ENCODE measurements at regions not wholly inside any gene's neighbourhood (a gene's known extent, or its start where the extent isn't known, plus 50 kb on each side); places are given as distances from the start of the nearest gene placed in this dataset.

DNA sequence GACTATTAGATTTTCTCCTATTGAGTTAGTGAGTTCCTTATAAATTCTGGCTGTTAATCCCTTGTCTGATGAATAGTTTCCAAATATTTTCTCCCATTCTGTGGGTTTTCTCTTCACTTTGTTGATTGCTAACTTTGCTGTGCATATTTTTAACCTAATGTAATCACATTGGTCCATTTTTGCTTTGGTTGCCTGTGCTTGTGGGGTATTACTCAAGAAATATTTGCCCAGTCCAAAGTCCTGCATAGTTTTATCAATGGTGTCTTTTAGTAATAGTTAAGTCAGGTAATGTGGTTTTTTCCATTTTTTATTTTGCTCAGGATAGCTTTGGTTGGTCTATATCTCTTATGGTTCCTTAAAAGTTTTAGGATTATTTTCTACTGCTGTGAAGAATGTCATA, 490.3 kb downstream of the ARAP2 start:
- H3K27ac ChIP-seq, result no peak overlapping the region
- H3K9me3 ChIP-seq (ENCODE audit: low read depth), result no peaks in the 10 kb centered on the region
- TF ChIP-seq, protein P1, sequence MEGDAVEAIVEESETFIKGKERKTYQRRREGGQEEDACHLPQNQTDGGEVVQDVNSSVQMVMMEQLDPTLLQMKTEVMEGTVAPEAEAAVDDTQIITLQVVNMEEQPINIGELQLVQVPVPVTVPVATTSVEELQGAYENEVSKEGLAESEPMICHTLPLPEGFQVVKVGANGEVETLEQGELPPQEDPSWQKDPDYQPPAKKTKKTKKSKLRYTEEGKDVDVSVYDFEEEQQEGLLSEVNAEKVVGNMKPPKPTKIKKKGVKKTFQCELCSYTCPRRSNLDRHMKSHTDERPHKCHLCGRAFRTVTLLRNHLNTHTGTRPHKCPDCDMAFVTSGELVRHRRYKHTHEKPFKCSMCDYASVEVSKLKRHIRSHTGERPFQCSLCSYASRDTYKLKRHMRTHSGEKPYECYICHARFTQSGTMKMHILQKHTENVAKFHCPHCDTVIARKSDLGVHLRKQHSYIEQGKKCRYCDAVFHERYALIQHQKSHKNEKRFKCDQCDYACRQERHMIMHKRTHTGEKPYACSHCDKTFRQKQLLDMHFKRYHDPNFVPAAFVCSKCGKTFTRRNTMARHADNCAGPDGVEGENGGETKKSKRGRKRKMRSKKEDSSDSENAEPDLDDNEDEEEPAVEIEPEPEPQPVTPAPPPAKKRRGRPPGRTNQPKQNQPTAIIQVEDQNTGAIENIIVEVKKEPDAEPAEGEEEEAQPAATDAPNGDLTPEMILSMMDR (IDR thresholded peaks at IDR 0.05; ENCODE audit: low read depth, low read length), result no peak
- H3K4me1 ChIP-seq (ENCODE audit: low read depth), result no peaks in the 10 kb centered on the region
- H3K36me3 ChIP-seq, result no peaks in the 10 kb centered on the region
- H3K27me3 ChIP-seq, result no peaks in the 10 kb centered on the region
- H3K4me3 ChIP-seq, result no peak overlapping the region
- DNase-seq (ENCODE audit: low read depth in 1 of 2, low spot score in 1 of 2), result no peak

DNA sequence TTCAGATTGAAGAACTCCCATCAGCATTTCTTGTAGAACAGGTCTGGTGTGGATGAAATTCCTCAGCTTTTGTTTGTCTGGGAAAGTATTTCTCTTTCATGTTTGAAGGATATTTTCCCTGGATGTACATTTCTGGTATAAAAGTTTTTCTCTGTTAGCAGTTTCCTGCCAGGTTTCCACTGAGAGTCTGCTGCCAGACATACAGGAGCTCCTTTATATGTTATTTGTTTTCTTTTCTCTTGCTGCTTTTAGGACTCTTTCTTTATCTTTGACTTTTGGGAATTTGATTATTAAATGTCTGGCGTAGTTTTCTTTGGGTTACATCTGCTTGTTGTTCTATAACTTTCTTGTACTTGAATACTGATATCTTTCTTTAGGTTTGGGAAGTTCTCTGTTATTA, 486.5 kb downstream of the ARAP2 start:
- DNase-seq (ENCODE audit: low read depth in 1 of 2, low spot score in 1 of 2), result no peak

DNA sequence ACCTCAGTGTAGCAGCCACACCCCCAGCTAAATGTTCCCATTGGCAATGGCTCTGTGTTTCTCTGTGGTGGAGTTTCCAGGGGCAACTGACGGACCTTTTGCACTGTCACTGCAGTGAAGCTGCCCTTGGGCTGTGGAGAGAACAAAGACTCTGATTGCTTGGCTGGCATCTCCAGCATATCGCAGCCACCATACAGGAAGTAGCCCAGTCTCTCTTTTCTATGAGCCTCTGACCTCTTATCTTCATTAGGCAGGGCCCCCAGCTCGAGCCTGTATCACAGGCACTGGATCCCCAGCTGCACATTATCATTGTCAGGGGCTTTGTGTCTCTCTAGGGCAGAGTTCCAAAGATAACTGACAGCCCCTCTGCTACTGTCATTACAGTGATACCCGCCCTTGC, 483.5 kb downstream of the ARAP2 start:
- no peak for DNase-seq (ENCODE audit: low read depth in 1 of 2, low spot score in 1 of 2)
- H3K9me3 ChIP-seq (ENCODE audit: low read depth), result no peaks in the 10 kb centered on the region

More for the DNA sequence above, 486.5 kb downstream of the ARAP2 start:
- Histone ChIP-seq H3K4me1 (ENCODE audit: low read depth) (no peaks in the 10 kb centered on the region), H3K27ac (no peak overlapping the region), H3K9me3 (ENCODE audit: low read depth) (no peaks in the 10 kb centered on the region), H3K36me3 (no peaks in the 10 kb centered on the region), H3K27me3 (no peaks in the 10 kb centered on the region), H3K4me3 (no peak overlapping the region)
- TF ChIP-seq, protein P1 (IDR thresholded peaks at IDR 0.05; ENCODE audit: low read depth, low read length), result no peak

DNA sequence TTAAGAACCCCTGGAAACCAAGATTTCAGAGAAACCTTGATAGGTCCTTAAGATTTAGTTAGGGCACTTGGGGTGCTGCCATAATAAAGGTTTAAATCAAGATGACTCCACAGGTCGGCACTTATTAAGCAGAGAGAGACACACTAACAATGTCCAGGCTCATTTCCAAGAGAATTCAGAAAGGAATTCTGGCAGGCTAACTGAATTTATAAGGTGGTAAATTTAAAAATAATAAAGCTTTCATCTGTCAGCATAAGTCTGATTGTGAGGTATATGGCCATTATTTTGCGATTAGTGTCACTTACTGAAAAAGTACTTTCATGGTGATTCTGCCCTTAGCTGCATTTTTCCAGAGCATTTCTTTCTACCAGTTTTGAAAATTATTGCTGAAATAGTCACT, 472.7 kb downstream of the ARAP2 start:
- no peaks in the 10 kb centered on the region for H3K36me3 ChIP-seq
- TF ChIP-seq, protein P1 (IDR thresholded peaks at IDR 0.05; ENCODE audit: low read depth, low read length), result no peak
- H3K4me1 ChIP-seq (ENCODE audit: low read depth), result no peaks in the 10 kb centered on the region
- H3K4me3 ChIP-seq, result no peak overlapping the region
- H3K27ac ChIP-seq, result no peak overlapping the region
- DNase-seq (ENCODE audit: low read depth in 1 of 2, low spot score in 1 of 2), result no peak
- H3K9me3 ChIP-seq (ENCODE audit: low read depth), result no peaks in the 10 kb centered on the region
- no peaks in the 10 kb centered on the region for H3K27me3 ChIP-seq

More for the DNA sequence above, 483.5 kb downstream of the ARAP2 start:
- no peaks in the 10 kb centered on the region for H3K36me3 ChIP-seq
- H3K4me1 ChIP-seq (ENCODE audit: low read depth), result no peaks in the 10 kb centered on the region
- H3K4me3 ChIP-seq, result no peak overlapping the region
- H3K27me3 ChIP-seq, result no peaks in the 10 kb centered on the region
- TF ChIP-seq, protein P1 (IDR thresholded peaks at IDR 0.05; ENCODE audit: low read depth, low read length), result no peak
- H3K27ac ChIP-seq, result no peak overlapping the region

DNA sequence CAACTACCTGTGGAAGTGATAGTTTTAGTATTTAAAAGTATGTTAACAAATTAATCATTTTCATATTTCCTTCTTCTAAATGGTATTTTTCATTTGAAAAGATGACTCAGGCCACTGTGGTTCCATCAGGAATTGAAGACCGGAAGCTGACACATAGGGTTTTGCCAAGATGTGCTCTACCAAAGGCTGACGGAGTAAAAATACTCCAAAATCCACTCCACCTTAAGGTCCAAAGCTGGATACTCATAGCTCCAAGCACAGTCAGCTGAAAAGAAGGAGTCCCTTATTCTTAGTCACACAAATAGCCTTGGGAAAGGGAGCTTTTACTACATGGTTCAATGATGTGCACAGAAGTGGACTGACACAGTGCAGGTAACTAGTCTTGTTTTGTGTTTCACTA, 472.0 kb downstream of the ARAP2 start:
- Histone ChIP-seq H3K27me3 (no peaks in the 10 kb centered on the region), H3K4me3 (no peak overlapping the region), H3K27ac (no peak overlapping the region), H3K9me3 (ENCODE audit: low read depth) (no peaks in the 10 kb centered on the region), H3K4me1 (ENCODE audit: low read depth) (no peaks in the 10 kb centered on the region), H3K36me3 (no peaks in the 10 kb centered on the region)
- TF ChIP-seq, protein P1 (IDR thresholded peaks at IDR 0.05; ENCODE audit: low read depth, low read length), result no peak
- DNase-seq (ENCODE audit: low read depth in 1 of 2, low spot score in 1 of 2), result no peak
